ENCODE measurements at regions not wholly inside any gene's neighbourhood (a gene's known extent, or its start where the extent isn't known, plus 50 kb on each side); places are given as distances from the start of the nearest gene placed in this dataset.

DNA sequence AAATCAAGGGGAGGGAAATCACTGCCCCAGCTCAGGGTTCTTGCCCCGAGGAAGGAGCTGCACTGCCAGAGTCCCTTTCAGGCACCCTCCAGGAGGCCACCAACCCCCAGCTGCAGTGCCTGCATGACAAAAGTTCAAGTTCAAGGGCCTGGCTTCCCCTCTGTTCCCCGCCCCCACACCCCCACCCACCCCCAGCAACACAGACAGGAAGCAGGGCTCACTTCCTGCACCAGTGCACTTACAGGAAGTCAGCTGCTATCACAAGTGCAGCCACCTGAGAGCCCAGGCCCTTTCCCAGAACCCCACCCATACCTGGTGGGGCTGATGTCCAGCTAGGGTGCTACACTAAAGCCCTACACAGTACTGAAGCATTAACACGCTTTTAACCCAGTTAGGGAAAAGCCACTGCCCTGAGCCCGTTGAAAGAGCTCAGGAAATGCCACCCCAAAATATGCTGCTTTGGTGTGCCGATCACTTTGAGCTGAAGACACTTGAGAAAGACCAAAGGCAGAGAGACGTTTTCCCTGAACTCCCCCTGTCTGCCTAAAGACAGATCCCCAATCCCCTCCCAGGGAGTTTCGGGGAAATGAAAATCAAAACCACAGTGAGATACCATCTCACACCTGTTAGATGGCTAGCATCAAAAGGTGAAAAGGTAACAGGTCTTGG lies 109.9 kb upstream of the CAB39 start:
- TF ChIP-seq, protein P1, sequence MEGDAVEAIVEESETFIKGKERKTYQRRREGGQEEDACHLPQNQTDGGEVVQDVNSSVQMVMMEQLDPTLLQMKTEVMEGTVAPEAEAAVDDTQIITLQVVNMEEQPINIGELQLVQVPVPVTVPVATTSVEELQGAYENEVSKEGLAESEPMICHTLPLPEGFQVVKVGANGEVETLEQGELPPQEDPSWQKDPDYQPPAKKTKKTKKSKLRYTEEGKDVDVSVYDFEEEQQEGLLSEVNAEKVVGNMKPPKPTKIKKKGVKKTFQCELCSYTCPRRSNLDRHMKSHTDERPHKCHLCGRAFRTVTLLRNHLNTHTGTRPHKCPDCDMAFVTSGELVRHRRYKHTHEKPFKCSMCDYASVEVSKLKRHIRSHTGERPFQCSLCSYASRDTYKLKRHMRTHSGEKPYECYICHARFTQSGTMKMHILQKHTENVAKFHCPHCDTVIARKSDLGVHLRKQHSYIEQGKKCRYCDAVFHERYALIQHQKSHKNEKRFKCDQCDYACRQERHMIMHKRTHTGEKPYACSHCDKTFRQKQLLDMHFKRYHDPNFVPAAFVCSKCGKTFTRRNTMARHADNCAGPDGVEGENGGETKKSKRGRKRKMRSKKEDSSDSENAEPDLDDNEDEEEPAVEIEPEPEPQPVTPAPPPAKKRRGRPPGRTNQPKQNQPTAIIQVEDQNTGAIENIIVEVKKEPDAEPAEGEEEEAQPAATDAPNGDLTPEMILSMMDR (IDR thresholded peaks at IDR 0.05 in 4 of 5, conservative IDR thresholded peaks at IDR 0.05 in 1 of 5): no peak
- TF ChIP-seq POLR2A (IDR thresholded peaks at IDR 0.05): no peak
